GM12872 (cell line): ENCODE measurements at regions not wholly inside any gene's neighbourhood (a gene's known extent, or its start where the extent isn't known, plus 50 kb on each side); places are given as distances from the start of the nearest gene placed in this dataset.

Source experiments
- TF ChIP-seq, protein P1 (sequence below): IDR thresholded peaks from 3 replicates; pipeline ENCODE4 v1.5.1; 2011; ENCODE audit warnings: low read depth, mild to moderate bottlenecking, low read length, moderate library complexity; ENCODE audit not compliant: insufficient read depth

DNA sequence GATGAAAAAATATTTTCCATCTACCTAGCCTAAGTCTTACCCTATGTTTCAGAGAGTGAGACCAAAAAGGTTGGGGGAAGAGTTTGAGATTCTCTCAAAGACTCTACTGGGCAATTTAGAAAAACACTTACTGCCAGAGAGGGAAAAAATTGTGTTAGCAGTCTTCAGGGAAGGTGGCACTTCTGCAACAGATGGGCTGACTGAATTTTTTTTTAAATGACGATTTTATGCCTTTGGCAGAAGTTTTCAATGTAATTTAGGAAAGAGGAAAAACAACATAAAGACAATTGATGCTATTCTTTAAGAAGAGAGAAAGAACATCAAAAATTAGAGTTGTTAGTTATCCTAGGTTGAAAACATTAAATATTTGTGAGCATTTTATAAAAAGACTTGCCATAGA, 1894.5 kb upstream of the PIK3C3 start:
- TF ChIP-seq, protein P1, sequence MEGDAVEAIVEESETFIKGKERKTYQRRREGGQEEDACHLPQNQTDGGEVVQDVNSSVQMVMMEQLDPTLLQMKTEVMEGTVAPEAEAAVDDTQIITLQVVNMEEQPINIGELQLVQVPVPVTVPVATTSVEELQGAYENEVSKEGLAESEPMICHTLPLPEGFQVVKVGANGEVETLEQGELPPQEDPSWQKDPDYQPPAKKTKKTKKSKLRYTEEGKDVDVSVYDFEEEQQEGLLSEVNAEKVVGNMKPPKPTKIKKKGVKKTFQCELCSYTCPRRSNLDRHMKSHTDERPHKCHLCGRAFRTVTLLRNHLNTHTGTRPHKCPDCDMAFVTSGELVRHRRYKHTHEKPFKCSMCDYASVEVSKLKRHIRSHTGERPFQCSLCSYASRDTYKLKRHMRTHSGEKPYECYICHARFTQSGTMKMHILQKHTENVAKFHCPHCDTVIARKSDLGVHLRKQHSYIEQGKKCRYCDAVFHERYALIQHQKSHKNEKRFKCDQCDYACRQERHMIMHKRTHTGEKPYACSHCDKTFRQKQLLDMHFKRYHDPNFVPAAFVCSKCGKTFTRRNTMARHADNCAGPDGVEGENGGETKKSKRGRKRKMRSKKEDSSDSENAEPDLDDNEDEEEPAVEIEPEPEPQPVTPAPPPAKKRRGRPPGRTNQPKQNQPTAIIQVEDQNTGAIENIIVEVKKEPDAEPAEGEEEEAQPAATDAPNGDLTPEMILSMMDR = no peak

DNA sequence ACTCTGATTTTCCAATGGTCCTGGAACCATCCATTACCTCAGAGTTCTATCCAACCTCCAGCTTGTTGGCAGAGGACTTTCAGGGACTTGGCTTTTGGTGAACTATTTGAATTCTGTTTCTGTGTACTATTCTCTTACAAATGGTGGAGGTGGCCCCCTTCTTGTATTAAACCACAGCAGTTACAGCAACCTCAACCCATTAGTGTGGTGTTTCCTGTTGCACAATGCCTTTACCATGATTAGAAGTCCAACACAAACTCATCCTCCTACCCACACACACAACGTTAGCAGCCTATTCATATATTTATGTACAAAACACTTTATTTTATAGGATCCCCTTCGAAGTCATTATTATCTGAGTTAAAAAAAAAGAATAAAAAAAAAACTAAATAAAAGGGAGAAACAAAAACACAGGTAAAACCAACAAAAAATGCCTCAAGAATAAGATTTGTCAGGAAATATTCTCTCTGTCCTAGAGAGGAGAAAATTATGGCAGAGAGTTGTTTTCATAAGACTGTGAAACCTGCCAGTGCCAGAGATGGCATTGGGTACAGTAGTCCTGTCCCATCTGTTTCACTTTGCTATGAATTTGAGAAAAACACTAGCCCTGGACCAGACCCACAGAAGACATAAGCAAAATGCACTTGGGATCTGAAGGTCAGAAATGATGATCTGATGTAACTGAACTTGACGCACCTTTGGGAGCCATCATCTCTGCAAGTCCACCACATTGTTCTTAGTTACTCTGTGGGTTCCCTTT, 1896.0 kb upstream of the PIK3C3 start:
- TF ChIP-seq, protein P1 = no peak

DNA sequence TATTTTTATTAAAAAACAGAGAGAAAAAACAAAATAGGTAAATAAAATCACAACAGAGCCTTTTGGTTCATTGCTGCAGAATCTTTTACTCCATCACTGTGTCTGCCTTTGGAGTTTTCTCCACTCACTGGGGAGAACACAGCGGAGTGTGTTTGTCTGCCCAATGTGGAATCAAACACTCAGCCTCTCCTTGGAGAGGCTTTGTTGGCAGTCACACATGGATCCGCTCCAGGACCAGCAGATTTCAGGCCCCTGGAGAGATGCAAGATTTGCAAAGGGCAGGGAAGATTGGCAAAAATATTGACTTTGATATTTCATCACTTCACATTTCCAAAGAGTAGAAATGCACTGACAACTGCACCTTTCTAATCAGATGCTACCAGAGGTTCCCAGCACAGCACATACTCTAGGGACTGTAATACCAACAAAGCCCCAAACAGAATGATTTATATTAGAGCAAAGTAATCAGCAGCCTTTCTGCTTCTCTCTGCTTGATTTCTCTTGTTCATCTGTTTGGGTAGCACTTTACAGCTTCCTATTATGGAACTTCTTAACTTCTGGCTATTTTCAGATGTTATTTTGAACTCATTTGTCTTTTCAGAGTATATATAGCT, 1898.8 kb upstream of the PIK3C3 start:
- TF ChIP-seq, protein P1 = no peak

DNA sequence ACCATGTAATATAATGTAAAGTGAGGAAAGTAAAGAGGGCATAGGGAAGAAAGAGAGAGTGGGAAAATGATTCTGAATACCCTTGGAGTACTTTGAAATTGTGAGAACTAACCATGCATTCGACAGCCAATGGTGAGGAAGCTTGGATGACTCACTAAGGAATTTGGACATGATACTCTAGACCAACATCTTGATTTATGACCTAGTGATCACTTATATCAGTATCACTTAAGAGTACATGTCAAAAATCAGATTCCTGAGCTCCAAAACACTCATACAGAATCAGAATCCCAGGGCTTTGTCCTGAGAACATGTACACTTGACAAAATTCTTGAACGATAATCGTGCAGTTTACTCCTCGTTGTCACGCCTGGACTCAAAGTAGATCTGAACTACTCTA, 1899.8 kb upstream of the PIK3C3 start:
- TF ChIP-seq, protein P1 = no peak

DNA sequence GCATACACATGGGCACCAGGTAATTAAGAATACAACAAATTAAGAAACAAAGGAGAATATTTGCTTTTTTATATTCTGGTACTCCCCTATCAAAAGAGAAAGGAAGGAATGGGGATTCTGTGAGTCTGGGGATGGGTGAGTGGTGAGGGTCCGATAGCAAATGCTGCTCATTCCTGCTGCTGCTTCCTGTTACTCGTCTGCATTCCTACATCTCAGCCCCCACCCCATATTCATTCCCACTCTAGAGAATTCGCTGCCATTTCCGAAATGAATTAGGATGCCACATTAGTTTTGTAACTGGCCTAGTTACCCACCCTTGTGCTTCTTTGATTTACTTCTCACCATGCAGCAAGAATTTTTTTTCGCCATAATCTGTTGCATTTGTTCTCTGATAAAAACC, 1905.3 kb upstream of the PIK3C3 start:
- TF ChIP-seq, protein P1 = no peak

DNA sequence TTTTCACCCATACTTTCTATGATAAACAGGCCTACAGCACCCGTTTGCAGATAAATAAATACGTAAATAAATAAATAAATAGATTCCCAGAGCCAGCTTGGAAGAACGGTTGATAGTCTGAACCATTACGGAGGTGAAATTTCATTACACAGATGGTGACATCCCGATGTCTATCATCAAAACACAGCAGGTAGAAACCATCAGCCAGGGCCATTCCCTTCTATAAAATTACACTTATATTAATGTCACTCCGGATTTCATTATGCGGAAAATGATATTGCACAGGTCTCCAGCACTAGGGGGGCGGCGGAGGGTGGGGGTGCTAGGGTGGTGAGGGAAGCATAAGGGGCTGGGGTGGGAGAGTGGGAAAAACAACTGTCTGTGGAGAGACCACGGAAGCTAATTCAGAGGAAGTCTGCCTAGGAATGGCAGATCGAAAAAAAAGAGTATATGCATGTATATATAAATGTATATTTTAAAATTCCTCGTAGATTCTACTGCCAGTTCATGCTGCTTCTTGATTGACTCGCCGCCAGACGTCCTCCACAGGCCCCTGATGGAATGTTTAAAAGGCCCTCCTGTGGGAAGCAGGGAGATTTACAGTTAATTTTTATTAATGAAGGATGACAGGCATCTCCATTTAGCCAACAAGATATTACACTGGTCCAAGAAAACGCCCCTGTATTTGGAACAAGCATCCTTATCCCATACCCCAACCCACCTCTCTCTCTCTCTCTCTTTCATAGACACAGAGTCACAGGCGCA, 1906.0 kb upstream of the PIK3C3 start:
- TF ChIP-seq, protein P1 = no peak

DNA sequence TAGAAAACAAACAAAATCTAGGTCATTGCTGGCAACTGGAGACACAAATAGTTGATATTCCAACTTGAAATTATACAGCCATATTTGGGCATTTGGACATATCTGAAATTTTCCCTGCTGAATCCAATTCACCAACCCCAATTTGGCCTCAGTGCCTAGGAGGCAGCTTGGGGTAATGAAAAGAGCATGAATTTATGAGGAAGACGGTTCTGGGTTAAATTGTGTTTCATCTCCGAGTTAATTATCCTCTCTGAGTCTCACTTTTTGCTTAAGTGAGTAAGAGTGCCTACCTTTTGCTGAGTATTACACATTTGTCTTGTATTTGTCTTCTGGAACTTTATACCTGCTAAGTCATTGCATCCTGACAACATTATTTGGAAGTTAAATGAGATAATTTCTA, 1906.8 kb upstream of the PIK3C3 start:
- TF ChIP-seq, protein P1 = no peak
